ENCODE measurements at regions not wholly inside any gene's neighbourhood (a gene's known extent, or its start where the extent isn't known, plus 50 kb on each side); places are given as distances from the start of the nearest gene placed in this dataset.
"Not testable (repeated sequence)": the region's sequence is repeated elsewhere in the genome, so short reads cannot be mapped to it uniquely, and the experiment has no call there.

GRCh38 chr18:73549236-73549635, 598.4 kb downstream of the FBXO15 start:
- intact Hi-C loops (cut with DNase I): no loop called here
- DNase-seq (ENCODE audit: missing footprints) (no peak), ATAC-seq (no peak)

DNA sequence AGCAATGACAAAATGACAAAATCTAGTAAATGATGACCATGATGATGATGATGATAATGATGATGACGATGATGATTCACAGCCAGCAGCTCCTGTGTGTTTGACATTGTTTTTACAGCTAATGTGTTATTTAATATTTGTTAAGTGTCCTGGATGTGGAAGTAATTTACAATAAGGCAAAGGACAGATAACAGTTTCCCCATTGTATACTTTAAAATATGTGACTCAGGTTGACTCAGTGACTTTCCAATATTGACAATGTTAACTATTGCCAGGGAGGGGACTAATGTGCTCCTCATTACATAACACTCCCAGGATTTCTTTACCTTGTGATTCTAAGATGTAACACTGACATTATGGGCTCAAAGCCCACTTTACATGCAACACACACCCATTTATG, 602.2 kb downstream of the FBXO15 start:
- intact Hi-C loops (cut with DNase I): no loop called here

GRCh38 chr18:73544617-73545016, 603.0 kb downstream of the FBXO15 start:
- no peak for ATAC-seq
- DNase-seq (ENCODE audit: missing footprints): no peak
- intact Hi-C loops (cut with DNase I): no loop called here

More for the DNA sequence above, 602.2 kb downstream of the FBXO15 start:
- no peak for DNase-seq (ENCODE audit: missing footprints)
- ATAC-seq: no peak

- ATAC-seq (no peak), DNase-seq (ENCODE audit: missing footprints) (no peak)
- intact Hi-C loops (cut with DNase I): no loop called here
Observed at GRCh38 chr18:73544032-73544431, 603.6 kb downstream of the FBXO15 start.

- DNase-seq (ENCODE audit: missing footprints) (no peak), ATAC-seq (no peak)
- intact Hi-C loops (cut with DNase I): no loop called here
Observed at GRCh38 chr18:73535990-73536389, 611.6 kb downstream of the FBXO15 start.

GRCh38 chr18:73535189-73535588, 612.4 kb downstream of the FBXO15 start:
- intact Hi-C loops (cut with DNase I): no loop called here
- DNase-seq (ENCODE audit: missing footprints): no peak
- no peak for ATAC-seq

GRCh38 chr18:73531601-73532000, 616.0 kb downstream of the FBXO15 start:
- DNase-seq (ENCODE audit: missing footprints) (no peak), ATAC-seq (no peak)
- intact Hi-C loops (cut with DNase I): no loop called here

DNA sequence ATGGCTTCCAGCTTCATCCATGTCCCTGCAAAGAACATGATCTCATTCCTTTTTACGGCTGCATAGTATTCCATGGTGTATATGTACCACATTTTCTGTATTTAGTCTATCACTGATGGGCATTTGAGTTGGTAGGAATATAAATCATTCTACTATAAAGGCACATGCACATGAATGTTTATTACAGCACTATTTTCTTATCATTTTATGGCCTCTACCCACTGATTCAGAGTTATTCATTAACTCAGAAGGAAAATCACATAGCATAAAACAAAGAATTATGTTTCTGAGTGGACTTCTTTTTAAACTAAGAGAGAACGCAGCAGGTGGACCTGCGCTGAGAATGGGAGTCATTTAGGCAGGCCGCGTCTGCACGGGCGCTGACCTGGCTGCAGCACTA, 619.6 kb downstream of the FBXO15 start:
- intact Hi-C loops (cut with DNase I): no loop called here
- ATAC-seq: no peak
- DNase-seq (ENCODE audit: missing footprints): no peak

DNA sequence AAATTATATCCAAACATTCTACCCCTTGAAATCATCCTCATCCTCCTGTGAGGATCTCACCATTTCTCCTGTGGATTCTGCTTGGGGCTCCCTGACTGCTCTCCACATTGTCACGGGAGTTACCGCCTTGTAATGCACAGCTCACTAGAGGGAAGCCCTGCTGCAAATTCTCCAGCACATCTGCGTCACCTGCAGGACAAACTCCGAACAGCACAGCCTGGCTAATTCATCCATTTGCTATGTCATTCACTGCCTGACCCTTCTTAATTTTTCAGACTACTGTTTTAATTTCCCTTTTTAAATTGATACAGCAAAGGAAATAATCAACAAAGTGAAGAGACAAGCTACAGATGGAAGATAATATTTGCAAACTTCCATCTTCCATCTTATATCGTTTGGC, 627.4 kb downstream of the FBXO15 start:
- intact Hi-C loops (cut with DNase I): no loop called here
- ATAC-seq (no peak), DNase-seq (ENCODE audit: missing footprints) (no peak)

- DNase-seq (ENCODE audit: missing footprints); intact Hi-C loops (cut with DNase I); ATAC-seq: not testable (repeated sequence)
Observed at GRCh38 chr18:73516056-73516455, 631.6 kb downstream of the FBXO15 start.

DNA sequence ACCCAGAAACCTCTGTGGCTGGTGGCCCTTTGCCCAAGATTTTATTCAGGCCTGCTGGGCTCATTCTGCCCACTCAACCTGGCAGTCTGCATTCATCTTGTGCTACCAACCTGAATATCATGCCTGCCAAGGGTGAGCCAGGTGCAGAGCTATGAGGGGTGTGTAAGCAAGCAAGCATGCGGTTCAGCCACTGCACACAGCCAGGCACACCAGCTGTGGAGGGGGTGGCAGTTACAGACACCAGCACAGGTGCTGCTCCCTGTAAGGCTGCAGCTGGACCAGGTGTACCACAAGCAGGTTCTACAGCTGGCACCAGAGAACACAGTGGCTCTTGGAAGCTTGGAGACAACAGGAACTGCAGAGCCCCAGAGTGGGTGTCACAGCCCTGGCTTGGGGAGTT, 633.2 kb downstream of the FBXO15 start:
- no peak for ATAC-seq

DNA sequence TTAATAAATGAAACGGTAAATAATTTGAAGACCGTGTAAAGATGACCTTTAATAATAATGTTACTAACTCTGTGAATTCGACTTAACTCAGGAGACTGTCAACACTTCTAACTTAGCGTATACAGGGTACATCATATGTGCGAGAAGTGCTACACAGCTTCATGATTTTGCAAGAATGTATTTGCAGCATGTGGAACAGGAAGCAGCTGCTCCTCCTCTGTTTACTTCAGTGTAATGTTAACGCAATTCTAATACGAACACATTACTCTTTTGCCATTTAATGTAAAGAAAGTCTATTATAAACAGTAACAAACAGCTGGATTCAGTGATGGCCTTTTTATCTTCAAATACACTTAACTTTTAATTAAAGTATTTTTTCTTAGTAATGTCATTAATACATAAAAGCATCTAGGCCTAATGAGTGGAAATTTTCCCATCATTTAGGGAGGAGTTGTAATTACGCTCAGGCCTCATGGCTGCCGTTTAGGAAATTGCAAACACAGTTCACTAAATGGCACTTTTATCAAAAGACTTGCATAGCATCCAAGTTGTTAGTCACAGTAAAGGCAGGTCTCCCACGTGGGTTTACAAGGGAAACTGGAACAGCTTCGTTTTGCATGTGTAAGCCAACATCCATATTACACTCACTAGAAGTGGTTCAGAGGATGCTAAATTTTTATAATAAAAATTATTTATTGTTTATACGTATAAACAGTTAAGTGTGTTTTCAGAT, 635.7 kb downstream of the FBXO15 start:
- ATAC-seq (no peak), DNase-seq (ENCODE audit: missing footprints) (no peak)
- intact Hi-C loops (cut with DNase I): no loop called here

More for the DNA sequence above, 633.2 kb downstream of the FBXO15 start:
- intact Hi-C loops (cut with DNase I): no loop called here
- DNase-seq (ENCODE audit: missing footprints): no peak

DNA sequence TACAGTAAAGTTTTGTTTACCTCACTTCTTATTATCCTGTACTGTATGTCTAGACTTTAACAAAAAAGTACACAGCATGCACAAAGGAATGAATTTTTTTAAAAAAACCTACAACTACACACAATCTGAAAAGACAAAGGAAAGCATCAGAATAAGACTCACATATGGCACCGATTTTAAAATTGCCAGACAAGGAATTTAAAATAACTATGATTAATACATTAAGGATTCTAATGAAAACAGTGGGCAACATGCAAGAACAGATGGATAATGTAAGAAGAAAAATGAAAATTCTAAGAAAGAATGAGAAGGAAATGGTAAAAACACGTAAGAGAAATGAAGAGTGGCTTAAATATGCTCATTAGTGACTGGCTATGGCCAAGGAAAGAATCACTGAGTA, 638.2 kb downstream of the FBXO15 start:
- DNase-seq (ENCODE audit: missing footprints) (no peak), ATAC-seq (no peak)
- intact Hi-C loops (cut with DNase I): no loop called here

DNA sequence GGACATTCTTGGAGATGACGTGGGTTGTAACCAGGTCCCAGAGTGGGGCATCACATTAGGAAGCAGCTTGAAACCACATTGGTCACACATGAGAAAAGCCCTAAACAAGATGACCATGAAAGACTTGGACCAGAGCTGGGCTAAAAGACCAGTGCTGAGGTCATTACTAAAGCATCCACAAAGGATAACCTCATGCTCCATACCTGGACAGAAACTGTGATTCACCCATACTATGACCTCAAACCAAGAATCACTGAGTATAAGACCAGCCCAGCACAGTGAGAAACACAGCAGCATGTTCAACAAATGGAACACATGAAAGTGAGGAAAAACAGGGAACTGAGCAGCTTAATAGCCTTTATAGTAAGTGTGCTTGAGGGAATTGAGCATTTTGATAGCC, 635.5 kb upstream of the NETO1 start:
- intact Hi-C loops (cut with DNase I): loop anchor here (5.0 kb wide), 1 partner anchor 239 kb away; no protein-coding TSS in a partner anchor
- ATAC-seq: no peak
- no peak for DNase-seq (ENCODE audit: missing footprints)

DNA sequence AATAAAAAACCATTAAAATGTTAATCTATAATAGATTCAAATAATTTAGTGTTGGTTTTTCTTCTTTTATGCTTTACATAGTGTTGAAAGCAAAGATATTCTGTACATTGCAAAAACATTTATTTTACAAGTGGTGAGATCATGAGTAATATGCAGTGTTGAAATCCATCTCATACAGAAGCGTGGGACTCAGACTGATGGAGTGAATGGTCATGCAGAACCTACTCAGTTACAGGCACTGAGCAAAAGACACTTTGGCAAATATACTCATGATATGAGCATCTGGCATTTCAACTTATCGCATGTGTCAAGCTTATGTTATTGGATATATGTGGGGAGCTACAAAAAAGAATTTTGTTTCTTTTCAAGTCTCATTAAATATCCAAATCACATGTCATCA, 620.2 kb upstream of the NETO1 start:
- intact Hi-C loops (cut with DNase I): no loop called here
- no peak for DNase-seq (ENCODE audit: missing footprints)
- no peak for ATAC-seq

DNA sequence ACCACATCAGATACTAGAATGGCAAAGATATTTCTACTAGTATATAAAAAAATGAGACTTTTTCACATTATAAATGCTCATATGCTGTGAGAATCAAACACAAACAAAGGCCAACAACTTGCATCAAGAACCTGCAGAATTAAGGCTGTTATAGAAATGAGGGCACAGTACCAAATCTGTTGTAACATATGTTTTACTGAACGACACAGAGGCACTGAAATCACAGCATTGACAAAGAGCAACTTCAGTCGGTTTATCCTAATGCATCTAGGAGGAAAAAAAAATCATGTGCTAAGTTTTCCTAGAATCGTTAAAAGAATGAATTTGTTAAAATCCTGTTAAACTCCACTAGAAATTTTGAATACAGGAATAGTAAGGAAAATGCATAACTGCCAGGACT, 617.4 kb upstream of the NETO1 start:
- intact Hi-C loops (cut with DNase I): no loop called here
- ATAC-seq (no peak), DNase-seq (ENCODE audit: missing footprints) (no peak)

GRCh38 chr18:73482901-73483300, 615.1 kb upstream of the NETO1 start:
- ATAC-seq (no peak), DNase-seq (ENCODE audit: missing footprints) (no peak)
- intact Hi-C loops (cut with DNase I): no loop called here

GRCh38 chr18:73479477-73479876, 611.7 kb upstream of the NETO1 start:
- DNase-seq (ENCODE audit: missing footprints) (no peak), ATAC-seq (no peak)
- intact Hi-C loops (cut with DNase I): no loop called here

DNA sequence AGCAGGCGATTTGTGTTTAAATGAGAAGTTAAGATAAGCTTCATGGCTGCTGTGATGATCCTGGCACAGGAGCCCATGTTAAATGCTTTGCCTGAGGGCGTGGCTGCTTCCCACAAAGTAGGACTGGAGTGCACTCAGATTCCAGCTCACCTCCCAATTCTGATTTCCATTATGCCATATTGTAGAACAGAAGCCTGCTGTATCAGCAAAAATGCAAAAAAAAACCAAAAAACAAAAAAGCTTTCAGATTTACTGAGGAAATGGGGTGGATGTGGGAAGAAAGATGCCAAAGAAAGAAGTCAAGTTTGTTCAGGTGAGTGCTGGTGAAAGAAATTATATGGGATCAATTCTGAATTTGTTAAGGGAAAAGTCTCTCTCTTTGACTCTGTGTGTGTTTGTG, 610.4 kb upstream of the NETO1 start:
- no peak for DNase-seq (ENCODE audit: missing footprints)
- ATAC-seq: no peak
- intact Hi-C loops (cut with DNase I): no loop called here

DNA sequence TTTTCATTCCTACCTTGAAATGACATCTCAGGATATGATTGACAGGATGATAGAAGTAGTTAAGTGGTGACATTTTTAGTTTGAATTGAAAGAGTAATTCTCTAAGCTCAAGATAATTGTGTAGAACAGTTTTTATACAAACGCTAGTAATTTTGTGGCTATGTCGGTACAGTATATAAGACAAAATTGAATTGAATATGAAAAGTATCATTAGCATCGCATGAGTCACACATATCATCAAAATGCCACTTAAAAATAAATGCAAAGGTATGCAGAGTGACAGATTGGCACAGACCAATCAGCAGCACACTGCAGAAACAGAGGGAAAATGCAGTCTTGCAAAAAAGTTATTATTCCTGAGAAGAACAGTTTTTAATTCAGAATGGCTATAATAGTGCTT, 608.2 kb upstream of the NETO1 start:
- intact Hi-C loops (cut with DNase I): no loop called here

GRCh38 chr18:73462092-73462491, 594.3 kb upstream of the NETO1 start:
- ATAC-seq (no peak), DNase-seq (ENCODE audit: missing footprints) (no peak)
- intact Hi-C loops (cut with DNase I): no loop called here

More for the DNA sequence above, 608.2 kb upstream of the NETO1 start:
- DNase-seq (ENCODE audit: missing footprints) (no peak), ATAC-seq (no peak)

Data from Right ventricle myocardium inferior (tissue), 1 donor.